SK-N-SH (cell line): ENCODE measurements at regions not wholly inside any gene's neighbourhood (a gene's known extent, or its start where the extent isn't known, plus 50 kb on each side); places are given as distances from the start of the nearest gene placed in this dataset.

Source experiments
- CHD2 ChIP-seq: fragments of 150-350 bp; IDR thresholded peaks from 2 replicates; pipeline ENCODE4 v1.6.1; 2018; ENCODE audit warnings: low read length; ENCODE audit not compliant: partially characterized antibody
- CTCF ChIP-seq: fragments of 200-600 bp; sonication (generic); IDR thresholded peaks from 2 replicates; pipeline ENCODE4 v1.6.1; 2017; ENCODE audit warnings: antibody characterized with exemption, mild to moderate bottlenecking, moderate library complexity
- ELF1 ChIP-seq: IDR thresholded peaks from 2 replicates; pipeline ENCODE4 v1.4.0; 2012
- EZH2phosphoT487 ChIP-seq: fragments of 200-600 bp; sonication (generic); IDR thresholded peaks from 2 replicates; pipeline ENCODE4 v1.6.1; 2017; ENCODE audit warnings: low read depth, mixed run types, mild to moderate bottlenecking, antibody characterized with exemption, moderate library complexity, borderline replicate concordance
- FOXM1 ChIP-seq: IDR thresholded peaks from 2 replicates; pipeline ENCODE4 v1.4.0; 2012; ENCODE audit warnings: low read depth, mild to moderate bottlenecking
- NFIC ChIP-seq: IDR thresholded peaks from 2 replicates; pipeline ENCODE4 v1.4.0; 2012; ENCODE audit warnings: borderline replicate concordance
- POLR2AphosphoS5 ChIP-seq: IDR thresholded peaks from 2 replicates; pipeline ENCODE4 v1.6.1; 2012; ENCODE audit warnings: low read depth, low read length
- RAD21 ChIP-seq: IDR thresholded peaks from 2 replicates; pipeline ENCODE4 v1.6.1; 2012; ENCODE audit warnings: mild to moderate bottlenecking, low read length
- RFX5 ChIP-seq: IDR thresholded peaks from 2 replicates; pipeline ENCODE4 v1.6.1; 2012; ENCODE audit warnings: mild to moderate bottlenecking, improper control_type of control experiment, low read length
- SIN3A ChIP-seq: IDR thresholded peaks from 2 replicates; pipeline ENCODE4 v1.6.1; 2012; ENCODE audit warnings: low read depth, mild to moderate bottlenecking, low read length, moderate library complexity, borderline replicate concordance
- TCF12 ChIP-seq: IDR thresholded peaks from 2 replicates; pipeline ENCODE4 v1.4.0; 2012
- USF2 ChIP-seq: fragments of 150-350 bp; IDR thresholded peaks from 2 replicates; pipeline ENCODE4 v1.6.1; 2017; ENCODE audit warnings: antibody characterized with exemption, low read length, low read depth, borderline replicate concordance
- YY1 ChIP-seq: IDR thresholded peaks from 2 replicates; pipeline ENCODE4 v1.4.0; 2012; ENCODE audit warnings: low read depth, mild to moderate bottlenecking

- TF ChIP-seq EZH2phosphoT487 = no peak
- TF ChIP-seq CTCF = no peak
- TF ChIP-seq FOXM1 = no peak
- TF ChIP-seq CHD2 = no peak
- no peak for TF ChIP-seq SIN3A
- no peak for TF ChIP-seq POLR2AphosphoS5
- no peak for TF ChIP-seq USF2
- no peak for TF ChIP-seq YY1
- no peak for TF ChIP-seq ELF1
- no peak for TF ChIP-seq TCF12
- no peak for TF ChIP-seq RAD21
- no peak for TF ChIP-seq RFX5
- no peak for TF ChIP-seq NFIC
Measured at GRCh38 chr20:57851796-57852195, 142.0 kb upstream of the PMEPA1 start.
